GM12891 (cell line): ENCODE measurements at regions not wholly inside any gene's neighbourhood (a gene's known extent, or its start where the extent isn't known, plus 50 kb on each side); places are given as distances from the start of the nearest gene placed in this dataset.

ENCODE experiments used
- PAX5 ChIP-seq: IDR thresholded peaks from 2 replicates; pipeline ENCODE4 v1.6.1; 2011; ENCODE audit warnings: low read length, moderate library complexity, mild to moderate bottlenecking; ENCODE audit not compliant: insufficient read depth, severe bottlenecking
- POLR2A ChIP-seq: IDR thresholded peaks from 2 replicates; pipeline ENCODE4 v1.6.1; 2011; ENCODE audit warnings: low read depth, low read length, control low read depth
- POLR2AphosphoS5 ChIP-seq: IDR thresholded peaks from 2 replicates; pipeline ENCODE4 v1.6.1; 2011; ENCODE audit warnings: low read depth, low read length, control low read depth
- POU2F2 ChIP-seq: IDR thresholded peaks from 2 replicates; pipeline ENCODE4 v1.6.1; 2011; ENCODE audit warnings: low read depth, mild to moderate bottlenecking, control low read depth, low read length, moderate library complexity
- SPI1 ChIP-seq: IDR thresholded peaks from 2 replicates; pipeline ENCODE4 v1.6.1; 2011; ENCODE audit warnings: low read depth, low read length, control low read depth

DNA sequence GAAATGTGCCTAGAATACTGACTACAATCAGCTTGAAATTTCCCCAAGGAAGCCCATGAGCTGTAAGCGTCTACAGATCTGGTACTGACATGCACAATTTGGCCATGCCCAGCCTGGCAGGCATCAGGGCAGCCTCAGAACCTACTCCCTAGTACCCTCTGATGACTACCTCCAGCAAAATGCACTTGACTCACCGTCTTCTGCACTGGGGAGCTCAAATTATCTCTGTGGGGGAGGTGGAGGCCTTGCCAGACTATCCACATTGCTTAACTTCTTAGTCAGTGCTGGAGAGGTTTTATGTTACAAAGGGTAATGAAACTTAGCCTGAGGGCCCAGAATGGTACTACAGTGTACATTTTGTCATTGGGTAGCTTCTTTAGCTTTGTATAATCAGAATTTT is 126.0 kb upstream of the ADGRF1 start:
- no peak for TF ChIP-seq POLR2AphosphoS5
- TF ChIP-seq POLR2A: no peak
- no peak for TF ChIP-seq PAX5
- no peak for TF ChIP-seq SPI1
- no peak for TF ChIP-seq POU2F2
